ENCODE measurements at regions not wholly inside any gene's neighbourhood (a gene's known extent, or its start where the extent isn't known, plus 50 kb on each side); places are given as distances from the start of the nearest gene placed in this dataset.

DNA sequence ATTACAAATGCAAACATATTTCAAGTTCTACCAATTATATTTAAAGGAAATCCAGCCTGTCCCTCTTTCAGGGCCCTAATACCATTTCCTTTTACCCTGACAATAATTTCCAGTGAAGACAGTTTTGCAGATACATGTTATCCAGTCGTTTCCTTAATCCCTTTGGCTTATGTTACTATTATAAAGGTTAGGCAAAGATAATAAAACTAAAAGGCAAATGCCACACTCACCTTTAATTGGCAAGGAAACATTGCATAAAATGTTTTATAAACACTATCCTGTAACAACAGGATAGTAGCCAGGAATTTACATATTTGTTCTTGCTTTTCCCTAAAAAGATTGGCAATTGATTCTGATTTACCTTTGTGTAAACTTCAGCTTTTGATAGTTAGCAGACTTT lies 168.7 kb downstream of the AEBP2 start:
- DNase-seq (ENCODE audit: low read depth, low spot score) (no peak), ATAC-seq (no peak)
- no peak overlapping the region for H3K4me3 ChIP-seq (ENCODE audit: low read depth in 2 of 2, low read length in 2 of 2)
- ChIA-PET CTCF (no interaction called here), POLR2A (no interaction called here)
- H3K27ac ChIP-seq (ENCODE audit: low read length), result no peak overlapping the region
- no peaks in the 10 kb centered on the region for H3K27me3 ChIP-seq (ENCODE audit: control insufficient read depth, insufficient read depth, low read length)
- in situ Hi-C loops (cut with HindIII; ENCODE audit: low pct_unique_long_range_greater_than_20kb, low sequenced_read_pairs) (no loop called here), intact Hi-C loops (cut with micrococcal nuclease; ENCODE audit: unreplicated experiment) (no loop called here)
- no peaks in the 10 kb centered on the region for H3K9me3 ChIP-seq (ENCODE audit: control insufficient read depth, insufficient read depth, low read depth, low read length)
- no peak for TF ChIP-seq TCF7L2 (IDR thresholded peaks at IDR 0.05; ENCODE audit: low read depth, low read length)
- TF ChIP-seq POLR2AphosphoS5 (IDR thresholded peaks at IDR 0.05; ENCODE audit: low read depth, low read length), result no peak
- TF ChIP-seq, protein P1, sequence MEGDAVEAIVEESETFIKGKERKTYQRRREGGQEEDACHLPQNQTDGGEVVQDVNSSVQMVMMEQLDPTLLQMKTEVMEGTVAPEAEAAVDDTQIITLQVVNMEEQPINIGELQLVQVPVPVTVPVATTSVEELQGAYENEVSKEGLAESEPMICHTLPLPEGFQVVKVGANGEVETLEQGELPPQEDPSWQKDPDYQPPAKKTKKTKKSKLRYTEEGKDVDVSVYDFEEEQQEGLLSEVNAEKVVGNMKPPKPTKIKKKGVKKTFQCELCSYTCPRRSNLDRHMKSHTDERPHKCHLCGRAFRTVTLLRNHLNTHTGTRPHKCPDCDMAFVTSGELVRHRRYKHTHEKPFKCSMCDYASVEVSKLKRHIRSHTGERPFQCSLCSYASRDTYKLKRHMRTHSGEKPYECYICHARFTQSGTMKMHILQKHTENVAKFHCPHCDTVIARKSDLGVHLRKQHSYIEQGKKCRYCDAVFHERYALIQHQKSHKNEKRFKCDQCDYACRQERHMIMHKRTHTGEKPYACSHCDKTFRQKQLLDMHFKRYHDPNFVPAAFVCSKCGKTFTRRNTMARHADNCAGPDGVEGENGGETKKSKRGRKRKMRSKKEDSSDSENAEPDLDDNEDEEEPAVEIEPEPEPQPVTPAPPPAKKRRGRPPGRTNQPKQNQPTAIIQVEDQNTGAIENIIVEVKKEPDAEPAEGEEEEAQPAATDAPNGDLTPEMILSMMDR (IDR thresholded peaks at IDR 0.05), result no peak
- no peak for TF ChIP-seq REST (IDR thresholded peaks at IDR 0.05; ENCODE audit: insufficient read depth in 1 of 2, low read depth in 2 of 2, low read length in 1 of 2)
- no peak for TF ChIP-seq SIN3A (IDR thresholded peaks at IDR 0.05; ENCODE audit: borderline replicate concordance, insufficient read depth, low read depth, low read length)
- BruUV-seq (replicated peaks), result no TSS peak
- no peaks in the 10 kb centered on the region for H3K36me3 ChIP-seq (ENCODE audit: control insufficient read depth, insufficient read depth, low read length)
- no peaks in the 10 kb centered on the region for H3K4me1 ChIP-seq (ENCODE audit: control insufficient read depth, insufficient read depth, low read length)

- CTCF ChIA-PET, result no interaction called here
- H3K4me3 ChIP-seq (ENCODE audit: low read depth in 2 of 2, low read length in 2 of 2), result no peak overlapping the region
- no peak overlapping the region for H3K27ac ChIP-seq (ENCODE audit: low read length)
- H3K9me3 ChIP-seq (ENCODE audit: control insufficient read depth, insufficient read depth, low read depth, low read length), result no peaks in the 10 kb centered on the region
- ATAC-seq, result no peak
- no peak for DNase-seq (ENCODE audit: low read depth, low spot score)
- intact Hi-C loops (cut with micrococcal nuclease; ENCODE audit: unreplicated experiment), result no loop called here
- POLR2A ChIA-PET, result no interaction called here
- H3K36me3 ChIP-seq (ENCODE audit: control insufficient read depth, insufficient read depth, low read length), result no peaks in the 10 kb centered on the region
- H3K27me3 ChIP-seq (ENCODE audit: control insufficient read depth, insufficient read depth, low read length), result no peaks in the 10 kb centered on the region
- in situ Hi-C loops (cut with HindIII; ENCODE audit: low pct_unique_long_range_greater_than_20kb, low sequenced_read_pairs), result no loop called here
- TF ChIP-seq SIN3A (IDR thresholded peaks at IDR 0.05; ENCODE audit: borderline replicate concordance, insufficient read depth, low read depth, low read length) (no peak), TCF7L2 (IDR thresholded peaks at IDR 0.05; ENCODE audit: low read depth, low read length) (no peak), POLR2AphosphoS5 (IDR thresholded peaks at IDR 0.05; ENCODE audit: low read depth, low read length) (no peak), REST (IDR thresholded peaks at IDR 0.05; ENCODE audit: insufficient read depth in 1 of 2, low read depth in 2 of 2, low read length in 1 of 2) (no peak)
- TF ChIP-seq, protein P1 (IDR thresholded peaks at IDR 0.05), result no peak
- H3K4me1 ChIP-seq (ENCODE audit: control insufficient read depth, insufficient read depth, low read length), result no peaks in the 10 kb centered on the region
- no TSS peak for BruUV-seq (replicated peaks)
These were observed 173.8 kb downstream of the AEBP2 start for GRCh38 chr12:19613051-19613535.
